Right ventricle myocardium inferior (tissue), 1 donor: ENCODE measurements at regions not wholly inside any gene's neighbourhood (a gene's known extent, or its start where the extent isn't known, plus 50 kb on each side); places are given as distances from the start of the nearest gene placed in this dataset.
"Not testable (repeated sequence)": the region's sequence is repeated elsewhere in the genome, so short reads cannot be mapped to it uniquely, and the experiment has no call there.

Source experiments
- ATAC-seq: fragments of 200-7000 bp; cut with Tn5 transposase; one replicate; pipeline ENCODE4 v1.9.1; 2020; ENCODE audit warnings: mild to moderate bottlenecking, moderate library complexity
- DNase-seq: peaks from one replicate; pipeline ENCODE4 v3.0.0; 2021; ENCODE audit errors: missing footprints
- intact Hi-C: fragments of 100-400 bp; cut with DNase I; formaldehyde crosslinking; loops from one replicate; pipeline ENCODE4 v1.11.0; 2022
- donor health status: DM: no; HTN: yes; CAD: no; lungs with severe emphysema.

- ATAC-seq: no peak
- DNase-seq: no peak
- intact Hi-C loops: no loop called here
Measured at GRCh38 chrX:4173743-4174142, 460.3 kb upstream of the PRKX start.

GRCh38 chrX:4151798-4152197, 438.3 kb upstream of the PRKX start:
- intact Hi-C loops: no loop called here
- ATAC-seq: no peak
- no peak for DNase-seq

- no peak for ATAC-seq
- DNase-seq: no peak
- intact Hi-C loops: no loop called here
Measured at GRCh38 chrX:4150259-4150658, 436.8 kb upstream of the PRKX start.

GRCh38 chrX:4129626-4130025, 416.2 kb upstream of the PRKX start:
- intact Hi-C loops: no loop called here
- ATAC-seq (no peak), DNase-seq (no peak)

GRCh38 chrX:4118666-4119530, 405.4 kb upstream of the PRKX start:
- ATAC-seq: no peak
- no peak for DNase-seq
- intact Hi-C loops: no loop called here

- ATAC-seq (no peak), DNase-seq (no peak)
- intact Hi-C loops: no loop called here
Measured at GRCh38 chrX:4110964-4111363, 397.5 kb upstream of the PRKX start.

GRCh38 chrX:4094926-4095325, 381.5 kb upstream of the PRKX start:
- ATAC-seq (no peak), DNase-seq (no peak)
- intact Hi-C loops: no loop called here

- intact Hi-C loops: no loop called here
- no peak for ATAC-seq
- no peak for DNase-seq
Measured at GRCh38 chrX:4091046-4091760, 377.8 kb upstream of the PRKX start.

GRCh38 chrX:4059893-4060292, 346.4 kb upstream of the PRKX start:
- ATAC-seq (no peak), DNase-seq (no peak)
- intact Hi-C loops: no loop called here

- ATAC-seq (no peak), DNase-seq (no peak)
- intact Hi-C loops: no loop called here
Measured at GRCh38 chrX:4043951-4044350, 330.5 kb upstream of the PRKX start.

- intact Hi-C loops: no loop called here
- no peak for DNase-seq
- ATAC-seq: no peak
Measured at GRCh38 chrX:4035874-4036273, 322.4 kb upstream of the PRKX start.

GRCh38 chrX:4028151-4028550, 314.7 kb upstream of the PRKX start:
- ATAC-seq (no peak), DNase-seq (no peak)
- intact Hi-C loops: no loop called here

GRCh38 chrX:4005281-4005680, 291.8 kb upstream of the PRKX start:
- DNase-seq (no peak), ATAC-seq (no peak)
- intact Hi-C loops: no loop called here

- intact Hi-C loops: no loop called here
- no peak for ATAC-seq
- no peak for DNase-seq
Measured at GRCh38 chrX:4004822-4005221, 291.4 kb upstream of the PRKX start.

GRCh38 chrX:3994315-3994714, 280.9 kb upstream of the PRKX start:
- ATAC-seq: no peak
- intact Hi-C loops: no loop called here
- DNase-seq: no peak

GRCh38 chrX:3990569-3990968, 277.1 kb upstream of the PRKX start:
- intact Hi-C loops: no loop called here
- no peak for ATAC-seq
- DNase-seq: no peak

- intact Hi-C loops: not testable (repeated sequence)
Measured at GRCh38 chrX:3972104-3972858, 258.8 kb upstream of the PRKX start.

GRCh38 chrX:3968749-3969148, 255.3 kb upstream of the PRKX start:
- DNase-seq (no peak), ATAC-seq (no peak)
- intact Hi-C loops: no loop called here

More at GRCh38 chrX:3972104-3972858, 258.8 kb upstream of the PRKX start:
- not testable (repeated sequence) for DNase-seq, ATAC-seq

- intact Hi-C loops: no loop called here
- no peak for ATAC-seq
- no peak for DNase-seq
Measured at GRCh38 chrX:3963980-3964379, 250.5 kb upstream of the PRKX start.
